GM19025 (cell line): ENCODE measurements at regions not wholly inside any gene's neighbourhood (a gene's known extent, or its start where the extent isn't known, plus 50 kb on each side); places are given as distances from the start of the nearest gene placed in this dataset.

ENCODE experiments used
- ATAC-seq: cut with Tn5 transposase; IDR thresholded peaks from one replicate; pipeline ENCODE4 v1.9.1; 2021; ENCODE audit warnings: mild to moderate bottlenecking, low read depth, moderate library complexity; ENCODE audit not compliant: unreplicated experiment

GRCh38 chr4:32790803-32791202, 2070.6 kb downstream of the PCDH7 start:
- no peak for ATAC-seq

GRCh38 chr4:32798471-32799159, 2078.4 kb downstream of the PCDH7 start:
- no peak for ATAC-seq

GRCh38 chr4:32824336-32824735, 2104.2 kb downstream of the PCDH7 start:
- ATAC-seq: no peak

GRCh38 chr4:32826169-32826568, 2106.0 kb downstream of the PCDH7 start:
- ATAC-seq: no peak

GRCh38 chr4:32830160-32830559, 2110.0 kb downstream of the PCDH7 start:
- no peak for ATAC-seq

GRCh38 chr4:32831104-32831503, 2110.9 kb downstream of the PCDH7 start:
- no peak for ATAC-seq

- no peak for ATAC-seq
These were observed 2120.5 kb downstream of the PCDH7 start for GRCh38 chr4:32840461-32841189.

- no peak for ATAC-seq
These were observed 2121.0 kb downstream of the PCDH7 start for GRCh38 chr4:32841217-32841616.

- no peak for ATAC-seq
These were observed 2127.3 kb downstream of the PCDH7 start for GRCh38 chr4:32847461-32847860.

GRCh38 chr4:32855622-32856021, 2135.5 kb downstream of the PCDH7 start:
- ATAC-seq: no peak

GRCh38 chr4:32858361-32858760, 2138.2 kb downstream of the PCDH7 start:
- ATAC-seq: no peak

- no peak for ATAC-seq
These were observed 2138.8 kb downstream of the PCDH7 start for GRCh38 chr4:32858971-32859370.

- ATAC-seq: no peak
These were observed 2144.7 kb downstream of the PCDH7 start for GRCh38 chr4:32864713-32865351.

- ATAC-seq: no peak
These were observed 2156.4 kb downstream of the PCDH7 start for GRCh38 chr4:32876546-32876945.

- no peak for ATAC-seq
These were observed 2159.7 kb downstream of the PCDH7 start for GRCh38 chr4:32879913-32880312.

GRCh38 chr4:32884198-32884597, 2164.0 kb downstream of the PCDH7 start:
- no peak for ATAC-seq

GRCh38 chr4:32890398-32890797, 2170.2 kb downstream of the PCDH7 start:
- no peak for ATAC-seq

- ATAC-seq: no peak
These were observed 2188.9 kb downstream of the PCDH7 start for GRCh38 chr4:32909053-32909452.

GRCh38 chr4:32909736-32910135, 2189.6 kb downstream of the PCDH7 start:
- no peak for ATAC-seq

GRCh38 chr4:32917586-32917985, 2197.4 kb downstream of the PCDH7 start:
- no peak for ATAC-seq

GRCh38 chr4:32929796-32930699, 2209.9 kb downstream of the PCDH7 start:
- no peak for ATAC-seq
